ENCODE measurements at regions not wholly inside any gene's neighbourhood (a gene's known extent, or its start where the extent isn't known, plus 50 kb on each side); places are given as distances from the start of the nearest gene placed in this dataset.

DNA sequence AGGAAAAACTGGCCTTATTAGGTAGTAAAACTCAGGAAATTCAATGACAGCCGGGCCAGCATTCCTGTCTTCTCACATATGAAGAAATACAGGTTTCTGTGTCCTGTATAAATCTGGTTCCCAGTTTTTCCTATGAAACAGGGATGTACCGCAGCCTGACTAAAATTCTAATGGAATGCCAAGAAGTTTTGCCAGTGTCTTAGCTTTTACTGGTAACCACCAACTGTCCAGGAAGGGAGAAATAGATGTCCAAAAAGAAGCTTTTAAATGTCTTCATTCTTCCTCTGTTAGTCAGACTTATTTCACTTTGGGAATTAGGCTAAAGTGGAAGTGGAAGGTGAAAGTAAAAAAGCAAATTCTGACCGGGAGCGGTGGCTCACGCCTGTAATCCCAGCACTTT is 108.0 kb upstream of the TBL1X start:
- Histone ChIP-seq H3K27ac (ENCODE audit: low read length) (no peak overlapping the region), H3K36me3 (ENCODE audit: insufficient read depth, low read length) (no peaks in the 10 kb centered on the region)
- TF ChIP-seq MXI1 (conservative IDR thresholded peaks at IDR 0.05; ENCODE audit: poor library complexity, severe bottlenecking) (no peak), TAF1 (IDR thresholded peaks at IDR 0.05; ENCODE audit: low read depth) (no peak), POLR2AphosphoS5 (IDR thresholded peaks at IDR 0.05) (no peak), EZH2 (IDR thresholded peaks at IDR 0.05; ENCODE audit: borderline replicate concordance, insufficient read depth, low read length, poor library complexity, severe bottlenecking) (no peak), SMC3 (conservative IDR thresholded peaks at IDR 0.05; ENCODE audit: poor library complexity) (no peak)
- TF ChIP-seq, protein P1, sequence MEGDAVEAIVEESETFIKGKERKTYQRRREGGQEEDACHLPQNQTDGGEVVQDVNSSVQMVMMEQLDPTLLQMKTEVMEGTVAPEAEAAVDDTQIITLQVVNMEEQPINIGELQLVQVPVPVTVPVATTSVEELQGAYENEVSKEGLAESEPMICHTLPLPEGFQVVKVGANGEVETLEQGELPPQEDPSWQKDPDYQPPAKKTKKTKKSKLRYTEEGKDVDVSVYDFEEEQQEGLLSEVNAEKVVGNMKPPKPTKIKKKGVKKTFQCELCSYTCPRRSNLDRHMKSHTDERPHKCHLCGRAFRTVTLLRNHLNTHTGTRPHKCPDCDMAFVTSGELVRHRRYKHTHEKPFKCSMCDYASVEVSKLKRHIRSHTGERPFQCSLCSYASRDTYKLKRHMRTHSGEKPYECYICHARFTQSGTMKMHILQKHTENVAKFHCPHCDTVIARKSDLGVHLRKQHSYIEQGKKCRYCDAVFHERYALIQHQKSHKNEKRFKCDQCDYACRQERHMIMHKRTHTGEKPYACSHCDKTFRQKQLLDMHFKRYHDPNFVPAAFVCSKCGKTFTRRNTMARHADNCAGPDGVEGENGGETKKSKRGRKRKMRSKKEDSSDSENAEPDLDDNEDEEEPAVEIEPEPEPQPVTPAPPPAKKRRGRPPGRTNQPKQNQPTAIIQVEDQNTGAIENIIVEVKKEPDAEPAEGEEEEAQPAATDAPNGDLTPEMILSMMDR (IDR thresholded peaks at IDR 0.05; ENCODE audit: poor library complexity, severe bottlenecking), result no peak

DNA sequence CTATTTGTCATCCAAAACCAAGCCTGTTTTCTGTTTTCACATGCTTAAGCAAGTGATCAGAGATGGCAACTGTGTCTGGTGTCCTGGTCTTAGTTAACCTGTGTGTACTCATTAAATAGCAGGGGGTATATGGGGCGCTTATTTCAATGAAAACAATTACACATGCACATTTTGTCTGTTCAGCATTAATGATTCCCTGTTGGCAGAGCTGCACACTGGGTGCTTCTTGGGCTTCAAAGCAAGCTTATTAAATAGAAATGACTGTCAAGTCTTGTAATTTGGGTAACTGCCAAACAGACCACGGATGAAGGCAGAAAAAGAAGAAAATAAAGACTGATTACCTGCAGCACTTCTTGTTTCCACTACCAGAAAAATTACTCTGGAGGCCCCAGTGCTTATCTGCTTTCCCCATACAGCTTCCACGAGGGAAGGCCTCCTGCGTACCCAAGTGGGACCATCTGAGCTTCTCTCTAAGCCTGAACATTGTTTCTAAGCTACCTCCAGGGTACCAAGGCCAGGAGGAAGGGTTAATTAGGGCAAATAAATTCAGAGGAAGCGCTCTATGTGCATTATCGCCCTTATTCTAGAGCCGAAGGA is 107.2 kb upstream of the TBL1X start:
- H4K20me1 ChIP-seq (ENCODE audit: insufficient read depth), result no peaks in the 10 kb centered on the region
- H3K4me3 ChIP-seq (ENCODE audit: low read length), result no peak overlapping the region
- H3K9me3 ChIP-seq (ENCODE audit: low read length), result no peaks in the 10 kb centered on the region
- no peak overlapping the region for H3K27ac ChIP-seq (ENCODE audit: low read length)
- H3K79me2 ChIP-seq (replicated peaks; ENCODE audit: insufficient read depth, low read length), result no peaks in the 10 kb centered on the region
- TF ChIP-seq TAF1 (IDR thresholded peaks at IDR 0.05; ENCODE audit: low read depth) (no peak), SMC3 (conservative IDR thresholded peaks at IDR 0.05; ENCODE audit: poor library complexity) (no peak), RAD21 (conservative IDR thresholded peaks at IDR 0.05) (no peak), POLR2AphosphoS5 (IDR thresholded peaks at IDR 0.05) (no peak), EP300 (conservative IDR thresholded peaks at IDR 0.05; ENCODE audit: poor library complexity, severe bottlenecking) (no peak), EZH2 (IDR thresholded peaks at IDR 0.05; ENCODE audit: borderline replicate concordance, insufficient read depth, low read length, poor library complexity, severe bottlenecking) (no peak), MXI1 (conservative IDR thresholded peaks at IDR 0.05; ENCODE audit: poor library complexity, severe bottlenecking) (no peak)
- TF ChIP-seq, protein P2, sequence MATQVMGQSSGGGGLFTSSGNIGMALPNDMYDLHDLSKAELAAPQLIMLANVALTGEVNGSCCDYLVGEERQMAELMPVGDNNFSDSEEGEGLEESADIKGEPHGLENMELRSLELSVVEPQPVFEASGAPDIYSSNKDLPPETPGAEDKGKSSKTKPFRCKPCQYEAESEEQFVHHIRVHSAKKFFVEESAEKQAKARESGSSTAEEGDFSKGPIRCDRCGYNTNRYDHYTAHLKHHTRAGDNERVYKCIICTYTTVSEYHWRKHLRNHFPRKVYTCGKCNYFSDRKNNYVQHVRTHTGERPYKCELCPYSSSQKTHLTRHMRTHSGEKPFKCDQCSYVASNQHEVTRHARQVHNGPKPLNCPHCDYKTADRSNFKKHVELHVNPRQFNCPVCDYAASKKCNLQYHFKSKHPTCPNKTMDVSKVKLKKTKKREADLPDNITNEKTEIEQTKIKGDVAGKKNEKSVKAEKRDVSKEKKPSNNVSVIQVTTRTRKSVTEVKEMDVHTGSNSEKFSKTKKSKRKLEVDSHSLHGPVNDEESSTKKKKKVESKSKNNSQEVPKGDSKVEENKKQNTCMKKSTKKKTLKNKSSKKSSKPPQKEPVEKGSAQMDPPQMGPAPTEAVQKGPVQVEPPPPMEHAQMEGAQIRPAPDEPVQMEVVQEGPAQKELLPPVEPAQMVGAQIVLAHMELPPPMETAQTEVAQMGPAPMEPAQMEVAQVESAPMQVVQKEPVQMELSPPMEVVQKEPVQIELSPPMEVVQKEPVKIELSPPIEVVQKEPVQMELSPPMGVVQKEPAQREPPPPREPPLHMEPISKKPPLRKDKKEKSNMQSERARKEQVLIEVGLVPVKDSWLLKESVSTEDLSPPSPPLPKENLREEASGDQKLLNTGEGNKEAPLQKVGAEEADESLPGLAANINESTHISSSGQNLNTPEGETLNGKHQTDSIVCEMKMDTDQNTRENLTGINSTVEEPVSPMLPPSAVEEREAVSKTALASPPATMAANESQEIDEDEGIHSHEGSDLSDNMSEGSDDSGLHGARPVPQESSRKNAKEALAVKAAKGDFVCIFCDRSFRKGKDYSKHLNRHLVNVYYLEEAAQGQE (IDR thresholded peaks at IDR 0.05; ENCODE audit: borderline replicate concordance), result no peak
- TF ChIP-seq, protein P1 (IDR thresholded peaks at IDR 0.05; ENCODE audit: poor library complexity, severe bottlenecking), result no peak
- no peak overlapping the region for H3K4me2 ChIP-seq (ENCODE audit: low read length)
- no peak overlapping the region for H2AFZ ChIP-seq (ENCODE audit: low read depth, low read length)
- H3K36me3 ChIP-seq (ENCODE audit: insufficient read depth, low read length), result no peaks in the 10 kb centered on the region
- H3K9ac ChIP-seq (ENCODE audit: low read length), result no peak overlapping the region
- H3F3A ChIP-seq (ENCODE audit: insufficient read depth, low read length, poor library complexity, severe bottlenecking), result no peaks in the 10 kb centered on the region
- H3K9me2 ChIP-seq (ENCODE audit: insufficient read depth, low read length), result no peaks in the 10 kb centered on the region
- H3K27me3 ChIP-seq (ENCODE audit: insufficient read depth, low read depth, low read length), result no peaks in the 10 kb centered on the region

More for the DNA sequence above, 108.0 kb upstream of the TBL1X start:
- Histone ChIP-seq H3F3A (ENCODE audit: insufficient read depth, low read length, poor library complexity, severe bottlenecking) (no peaks in the 10 kb centered on the region), H3K27me3 (ENCODE audit: insufficient read depth, low read depth, low read length) (no peaks in the 10 kb centered on the region), H3K9me2 (ENCODE audit: insufficient read depth, low read length) (no peaks in the 10 kb centered on the region), H3K4me2 (ENCODE audit: low read length) (no peak overlapping the region), H3K79me2 (replicated peaks; ENCODE audit: insufficient read depth, low read length) (no peaks in the 10 kb centered on the region), H4K20me1 (ENCODE audit: insufficient read depth) (no peaks in the 10 kb centered on the region), H3K9ac (ENCODE audit: low read length) (no peak overlapping the region), H2AFZ (ENCODE audit: low read depth, low read length) (no peak overlapping the region), H3K9me3 (ENCODE audit: low read length) (no peaks in the 10 kb centered on the region), H3K4me3 (ENCODE audit: low read length) (no peak overlapping the region)
